ENCODE measurements at regions not wholly inside any gene's neighbourhood (a gene's known extent, or its start where the extent isn't known, plus 50 kb on each side); places are given as distances from the start of the nearest gene placed in this dataset.

- H3K4me3 ChIP-seq (ENCODE audit: low read depth, low read length), result no peak overlapping the region
- no peak for TF ChIP-seq CTCF (IDR thresholded peaks at IDR 0.05; ENCODE audit: borderline replicate concordance, insufficient read depth, low read depth, low read length)
These were observed 183.1 kb upstream of the CXCR4 start for GRCh38 chr2:136301006-136301405.

- H3K4me3 ChIP-seq (ENCODE audit: low read depth, low read length), result no peak overlapping the region
- no peak for TF ChIP-seq CTCF (IDR thresholded peaks at IDR 0.05; ENCODE audit: borderline replicate concordance, insufficient read depth, low read depth, low read length)
These were observed 180.7 kb upstream of the CXCR4 start for GRCh38 chr2:136298631-136299030.

GRCh38 chr2:136297994-136298393 lies 180.0 kb upstream of the CXCR4 start:
- no peak for TF ChIP-seq CTCF (IDR thresholded peaks at IDR 0.05; ENCODE audit: borderline replicate concordance, insufficient read depth, low read depth, low read length)

GRCh38 chr2:136297312-136297711 lies 179.4 kb upstream of the CXCR4 start:
- no peak for TF ChIP-seq CTCF (IDR thresholded peaks at IDR 0.05; ENCODE audit: borderline replicate concordance, insufficient read depth, low read depth, low read length)

More at GRCh38 chr2:136297994-136298393, 180.0 kb upstream of the CXCR4 start:
- H3K4me3 ChIP-seq (ENCODE audit: low read depth, low read length), result no peak overlapping the region

GRCh38 chr2:136295168-136295567 lies 177.2 kb upstream of the CXCR4 start:
- TF ChIP-seq CTCF (IDR thresholded peaks at IDR 0.05; ENCODE audit: borderline replicate concordance, insufficient read depth, low read depth, low read length), result no peak

More at GRCh38 chr2:136297312-136297711, 179.4 kb upstream of the CXCR4 start:
- H3K4me3 ChIP-seq (ENCODE audit: low read depth, low read length), result no peak overlapping the region

GRCh38 chr2:136291871-136292270 lies 173.9 kb upstream of the CXCR4 start:
- no peak overlapping the region for H3K4me3 ChIP-seq (ENCODE audit: low read depth, low read length)
- no peak for TF ChIP-seq CTCF (IDR thresholded peaks at IDR 0.05; ENCODE audit: borderline replicate concordance, insufficient read depth, low read depth, low read length)

More at GRCh38 chr2:136295168-136295567, 177.2 kb upstream of the CXCR4 start:
- H3K4me3 ChIP-seq (ENCODE audit: low read depth, low read length), result no peak overlapping the region

- no peak overlapping the region for H3K4me3 ChIP-seq (ENCODE audit: low read depth, low read length)
- no peak for TF ChIP-seq CTCF (IDR thresholded peaks at IDR 0.05; ENCODE audit: borderline replicate concordance, insufficient read depth, low read depth, low read length)
These were observed 172.4 kb upstream of the CXCR4 start for GRCh38 chr2:136290326-136290725.
